ENCODE measurements at regions not wholly inside any gene's neighbourhood (a gene's known extent, or its start where the extent isn't known, plus 50 kb on each side); places are given as distances from the start of the nearest gene placed in this dataset.
"Not testable (repeated sequence)": the region's sequence is repeated elsewhere in the genome, so short reads cannot be mapped to it uniquely, and the experiment has no call there.

- no peaks in the 10 kb centered on the region for H3K36me3 Mint-ChIP-seq (ENCODE audit: low read depth, unreplicated experiment)
- no peak overlapping the region for H3K4me3 Mint-ChIP-seq (ENCODE audit: unreplicated experiment)
- no peaks in the 10 kb centered on the region for H3K27me3 Mint-ChIP-seq (ENCODE audit: unreplicated experiment)
- TF ChIP-seq CTCF (IDR thresholded peaks at IDR 0.05; ENCODE audit: unreplicated experiment) = no peak
- no peak for DNase-seq (ENCODE audit: low spot score)
- no peaks in the 10 kb centered on the region for H3K4me1 Mint-ChIP-seq (ENCODE audit: unreplicated experiment)
- H3K27ac Mint-ChIP-seq (ENCODE audit: unreplicated experiment) = no peak overlapping the region
- H3K9me3 Mint-ChIP-seq (ENCODE audit: unreplicated experiment) = no peaks in the 10 kb centered on the region
These were observed 504.1 kb downstream of the PCDH11X start for GRCh38 chrX:92283308-92283707.

GRCh38 chrX:92298067-92298466, 518.9 kb downstream of the PCDH11X start:
- not testable (repeated sequence) for H3K27ac Mint-ChIP-seq (ENCODE audit: unreplicated experiment); H3K27me3 Mint-ChIP-seq (ENCODE audit: unreplicated experiment); H3K9me3 Mint-ChIP-seq (ENCODE audit: unreplicated experiment); H3K4me1 Mint-ChIP-seq (ENCODE audit: unreplicated experiment); H3K4me3 Mint-ChIP-seq (ENCODE audit: unreplicated experiment); H3K36me3 Mint-ChIP-seq (ENCODE audit: low read depth, unreplicated experiment); DNase-seq (ENCODE audit: low spot score)

GRCh38 chrX:92333194-92333593, 554.0 kb downstream of the PCDH11X start:
- not testable (repeated sequence) for H3K27ac Mint-ChIP-seq (ENCODE audit: unreplicated experiment); H3K9me3 Mint-ChIP-seq (ENCODE audit: unreplicated experiment); H3K27me3 Mint-ChIP-seq (ENCODE audit: unreplicated experiment); H3K4me3 Mint-ChIP-seq (ENCODE audit: unreplicated experiment); H3K36me3 Mint-ChIP-seq (ENCODE audit: low read depth, unreplicated experiment); DNase-seq (ENCODE audit: low spot score); H3K4me1 Mint-ChIP-seq (ENCODE audit: unreplicated experiment)

- not testable (repeated sequence) for H3K27ac Mint-ChIP-seq (ENCODE audit: unreplicated experiment); H3K4me1 Mint-ChIP-seq (ENCODE audit: unreplicated experiment); DNase-seq (ENCODE audit: low spot score); H3K36me3 Mint-ChIP-seq (ENCODE audit: low read depth, unreplicated experiment); H3K9me3 Mint-ChIP-seq (ENCODE audit: unreplicated experiment); H3K27me3 Mint-ChIP-seq (ENCODE audit: unreplicated experiment); H3K4me3 Mint-ChIP-seq (ENCODE audit: unreplicated experiment)
These were observed 571.9 kb downstream of the PCDH11X start for GRCh38 chrX:92351065-92351464.

- no peaks in the 10 kb centered on the region for H3K36me3 Mint-ChIP-seq (ENCODE audit: low read depth, unreplicated experiment)
- DNase-seq (ENCODE audit: low spot score) = no peak
- no peak overlapping the region for H3K27ac Mint-ChIP-seq (ENCODE audit: unreplicated experiment)
- no peak for TF ChIP-seq CTCF (IDR thresholded peaks at IDR 0.05; ENCODE audit: unreplicated experiment)
- H3K4me1 Mint-ChIP-seq (ENCODE audit: unreplicated experiment) = no peaks in the 10 kb centered on the region
- H3K9me3 Mint-ChIP-seq (ENCODE audit: unreplicated experiment) = no peaks in the 10 kb centered on the region
- no peaks in the 10 kb centered on the region for H3K27me3 Mint-ChIP-seq (ENCODE audit: unreplicated experiment)
- no peak overlapping the region for H3K4me3 Mint-ChIP-seq (ENCODE audit: unreplicated experiment)
These were observed 572.3 kb downstream of the PCDH11X start for GRCh38 chrX:92351511-92351910.
